CD4-positive, alpha-beta memory T cell (primary cell): ENCODE measurements at regions not wholly inside any gene's neighbourhood (a gene's known extent, or its start where the extent isn't known, plus 50 kb on each side); places are given as distances from the start of the nearest gene placed in this dataset.
"Not testable (repeated sequence)": the region's sequence is repeated elsewhere in the genome, so short reads cannot be mapped to it uniquely, and the experiment has no call there.

Experiments
- CTCF ChIA-PET: fragments of 350-600 bp; sonication (Branson Sonifier 250); formaldehyde crosslinking; loops from one replicate; lab custom pipeline; 2021; ENCODE audit warnings: inconsistent platforms; ENCODE audit not compliant: partially characterized antibody; lab: Charles Lee
- POLR2A ChIA-PET: fragments of 350-600 bp; sonication (Branson Sonifier 250); formaldehyde crosslinking; loops from one replicate; lab custom pipeline; 2021; ENCODE audit not compliant: partially characterized antibody; lab: Charles Lee
- DNase-seq, 5 donors: peaks; one replicate each; pipeline versions ENCODE4 v3.0.0 to v3.0.0-alpha.2; 2020 to 2022; ENCODE audit warnings: mixed read lengths in 1 of 5
- H3K27ac ChIP-seq: one replicate; pipeline ENCODE4 v1.7.0; 2013; ENCODE audit warnings: low read depth, low read length
- H3K27me3 ChIP-seq: 2 replicates; pipeline ENCODE4 v1.7.0; 2013; ENCODE audit warnings: mild to moderate bottlenecking, low read length, moderate library complexity; ENCODE audit not compliant: insufficient read depth
- H3K36me3 ChIP-seq: 2 replicates; pipeline ENCODE4 v1.7.0; 2013; ENCODE audit warnings: mild to moderate bottlenecking, low read length, moderate library complexity; ENCODE audit not compliant: insufficient read depth
- H3K4me1 ChIP-seq: 2 replicates; pipeline ENCODE4 v1.7.0; 2013; ENCODE audit warnings: mild to moderate bottlenecking, low read length, moderate library complexity; ENCODE audit not compliant: insufficient read depth
- H3K4me3 ChIP-seq, 2 donors: one replicate each; pipeline ENCODE4 v1.7.0; 2013; ENCODE audit warnings: low read length in 2 of 2, mild to moderate bottlenecking in 1 of 2
- H3K9me3 ChIP-seq, 2 donors: one replicate each; pipeline ENCODE4 v1.7.0; 2013; ENCODE audit warnings: low read length in 2 of 2, control low read depth in 1 of 2; ENCODE audit not compliant: control insufficient read depth in 1 of 2
- H3K27ac Mint-ChIP-seq, 7 donors: one replicate each; pipeline ENCODE4 v1.8.0; 2020 to 2021; ENCODE audit warnings: mixed read lengths in 7 of 7, mild to moderate bottlenecking in 6 of 7, inconsistent platforms in 3 of 7, moderate library complexity in 3 of 7
- H3K27me3 Mint-ChIP-seq, 2 donors: one replicate each; pipeline ENCODE4 v1.8.0; 2020 to 2021; ENCODE audit warnings: mixed read lengths in 2 of 2
- H3K36me3 Mint-ChIP-seq, 2 donors: one replicate each; pipeline ENCODE4 v1.8.0; 2020 to 2021; ENCODE audit warnings: mixed read lengths in 2 of 2, inconsistent platforms in 1 of 2, mild to moderate bottlenecking in 1 of 2
- H3K4me1 Mint-ChIP-seq, 4 donors: one replicate each; pipeline ENCODE4 v1.8.0; 2020 to 2021; ENCODE audit warnings: mixed read lengths in 4 of 4, mild to moderate bottlenecking in 1 of 4
- H3K4me3 Mint-ChIP-seq, 8 donors: one replicate each; pipeline ENCODE4 v1.8.0; 2020 to 2021; ENCODE audit warnings: mixed read lengths in 8 of 8, mild to moderate bottlenecking in 7 of 8, moderate library complexity in 6 of 8, inconsistent platforms in 3 of 8
- H3K9me3 Mint-ChIP-seq, 8 donors: one replicate each; pipeline ENCODE4 v1.8.0; 2020 to 2021; ENCODE audit warnings: mixed read lengths in 8 of 8, mild to moderate bottlenecking in 5 of 8, inconsistent platforms in 3 of 8, moderate library complexity in 1 of 8
- intact Hi-C: fragments of 100-400 bp; cut with micrococcal nuclease; formaldehyde crosslinking; loops from one replicate; pipeline ENCODE4 v1.15.1; 2023

- no peaks in the 10 kb centered on the region for H3K36me3 Mint-ChIP-seq
- H3K4me1 Mint-ChIP-seq = no peaks in the 10 kb centered on the region
- Histone ChIP-seq H3K4me3 (no peak overlapping the region), H3K27ac (no peak overlapping the region), H3K36me3 (no peaks in the 10 kb centered on the region), H3K9me3 (no peaks in the 10 kb centered on the region), H3K4me1 (no peaks in the 10 kb centered on the region), H3K27me3 (no peaks in the 10 kb centered on the region)
- intact Hi-C loops = no loop called here
- no peak overlapping the region for H3K4me3 Mint-ChIP-seq
- no peaks in the 10 kb centered on the region for H3K27me3 Mint-ChIP-seq
- ChIA-PET CTCF (no interaction called here), POLR2A (no interaction called here)
- H3K27ac Mint-ChIP-seq = no peak overlapping the region
- DNase-seq = no peak
- H3K9me3 Mint-ChIP-seq = peaks cover 0 to 5% (median 2%) of the 10 kb centered on the region in 8 donors
Observed at GRCh38 chr5:91754990-91755389, 371.9 kb upstream of the ARRDC3 start.

- CTCF ChIA-PET, H3K36me3 Mint-ChIP-seq, H3K9me3 Mint-ChIP-seq: not testable (repeated sequence)
Observed at GRCh38 chr5:91744470-91744869, 361.4 kb upstream of the ARRDC3 start.

GRCh38 chr5:91742550-91742949 lies 359.4 kb upstream of the ARRDC3 start:
- Mint-ChIP-seq H3K36me3 (no peaks in the 10 kb centered on the region), H3K4me1 (no peaks in the 10 kb centered on the region), H3K27ac (no peak overlapping the region), H3K9me3 (peaks cover 0 to 7% (median 2%) of the 10 kb centered on the region in 8 donors), H3K27me3 (no peaks in the 10 kb centered on the region), H3K4me3 (no peak overlapping the region)
- ChIA-PET POLR2A (no interaction called here), CTCF (no interaction called here)
- no peak for DNase-seq
- H3K27ac ChIP-seq = no peak overlapping the region
- no peaks in the 10 kb centered on the region for H3K36me3 ChIP-seq
- intact Hi-C loops = no loop called here
- H3K4me3 ChIP-seq = no peak overlapping the region
- no peaks in the 10 kb centered on the region for H3K27me3 ChIP-seq
- no peaks in the 10 kb centered on the region for H3K4me1 ChIP-seq
- no peaks in the 10 kb centered on the region for H3K9me3 ChIP-seq

More at GRCh38 chr5:91744470-91744869, 361.4 kb upstream of the ARRDC3 start:
- H3K27ac Mint-ChIP-seq, H3K27me3 ChIP-seq, H3K27me3 Mint-ChIP-seq, H3K27ac ChIP-seq, H3K4me1 Mint-ChIP-seq, H3K4me3 ChIP-seq, DNase-seq, H3K4me3 Mint-ChIP-seq, POLR2A ChIA-PET, H3K4me1 ChIP-seq, H3K36me3 ChIP-seq, H3K9me3 ChIP-seq, intact Hi-C loops: not testable (repeated sequence)

- Histone ChIP-seq H3K36me3 (no peaks in the 10 kb centered on the region), H3K27ac (no peak overlapping the region), H3K4me1 (no peaks in the 10 kb centered on the region), H3K27me3 (no peaks in the 10 kb centered on the region), H3K4me3 (no peak overlapping the region), H3K9me3 (no peaks in the 10 kb centered on the region)
- Mint-ChIP-seq H3K36me3 (no peaks in the 10 kb centered on the region), H3K9me3 (peaks cover 0 to 7% (median 2%) of the 10 kb centered on the region in 8 donors), H3K4me3 (no peak overlapping the region), H3K27ac (no peak overlapping the region), H3K4me1 (no peaks in the 10 kb centered on the region), H3K27me3 (no peaks in the 10 kb centered on the region)
- DNase-seq = no peak
- CTCF ChIA-PET = no interaction called here
- intact Hi-C loops = no loop called here
- POLR2A ChIA-PET = no interaction called here
Observed at GRCh38 chr5:91741764-91742505, 358.8 kb upstream of the ARRDC3 start.

GRCh38 chr5:91730026-91730425 lies 346.9 kb upstream of the ARRDC3 start:
- Histone ChIP-seq H3K27me3 (no peaks in the 10 kb centered on the region), H3K36me3 (no peaks in the 10 kb centered on the region), H3K27ac (no peak overlapping the region), H3K4me3 (no peak overlapping the region), H3K9me3 (no peaks in the 10 kb centered on the region), H3K4me1 (no peaks in the 10 kb centered on the region)
- ChIA-PET CTCF (no interaction called here), POLR2A (no interaction called here)
- Mint-ChIP-seq H3K4me1 (no peaks in the 10 kb centered on the region), H3K27ac (no peak overlapping the region), H3K9me3 (peaks cover 0 to 5% (median 3%) of the 10 kb centered on the region in 8 donors), H3K4me3 (no peak overlapping the region), H3K36me3 (no peaks in the 10 kb centered on the region), H3K27me3 (no peaks in the 10 kb centered on the region)
- DNase-seq = no peak
- intact Hi-C loops = no loop called here

- no peak for DNase-seq
- Mint-ChIP-seq H3K27ac (no peak overlapping the region), H3K27me3 (no peaks in the 10 kb centered on the region), H3K4me1 (no peaks in the 10 kb centered on the region), H3K36me3 (no peaks in the 10 kb centered on the region), H3K4me3 (no peak overlapping the region), H3K9me3 (peaks cover 0 to 7% (median 1%) of the 10 kb centered on the region in 8 donors)
- Histone ChIP-seq H3K27me3 (no peaks in the 10 kb centered on the region), H3K9me3 (no peaks in the 10 kb centered on the region), H3K36me3 (no peaks in the 10 kb centered on the region), H3K4me3 (no peak overlapping the region), H3K27ac (no peak overlapping the region), H3K4me1 (no peaks in the 10 kb centered on the region)
- intact Hi-C loops = no loop called here
- ChIA-PET CTCF (no interaction called here), POLR2A (no interaction called here)
Observed at GRCh38 chr5:91727463-91727862, 344.3 kb upstream of the ARRDC3 start.

GRCh38 chr5:91722736-91723467 lies 339.8 kb upstream of the ARRDC3 start:
- Mint-ChIP-seq H3K27ac (no peak overlapping the region), H3K4me1 (no peaks in the 10 kb centered on the region), H3K4me3 (no peak overlapping the region), H3K27me3 (no peaks in the 10 kb centered on the region), H3K36me3 (no peaks in the 10 kb centered on the region), H3K9me3 (peaks cover 0 to 8% (median 1%) of the 10 kb centered on the region in 8 donors)
- H3K4me3 ChIP-seq = no peak overlapping the region
- no peak overlapping the region for H3K27ac ChIP-seq
- intact Hi-C loops = no loop called here
- CTCF ChIA-PET = no interaction called here
- H3K27me3 ChIP-seq = no peaks in the 10 kb centered on the region
- DNase-seq = no peak
- H3K9me3 ChIP-seq = no peaks in the 10 kb centered on the region
- no peaks in the 10 kb centered on the region for H3K36me3 ChIP-seq
- H3K4me1 ChIP-seq = no peaks in the 10 kb centered on the region
- POLR2A ChIA-PET = no interaction called here
